HepG2 (cell line): ENCODE measurements at regions not wholly inside any gene's neighbourhood (a gene's known extent, or its start where the extent isn't known, plus 50 kb on each side); places are given as distances from the start of the nearest gene placed in this dataset.

Experiments used
- AKNA ChIP-seq: sonication (generic); formaldehyde crosslinking; IDR thresholded peaks from 2 replicates; pipeline ENCODE4 v1.4.0; 2020; ENCODE audit warnings: missing genetic modification reagents, borderline replicate concordance
- ARHGAP35 ChIP-seq: sonication (generic); formaldehyde crosslinking; IDR thresholded peaks from 2 replicates; pipeline ENCODE4 v1.9.0; 2022; ENCODE audit warnings: mild to moderate bottlenecking, inconsistent platforms, moderate library complexity, missing genetic modification reagents, borderline replicate concordance
- GFI1 ChIP-seq: sonication (generic); formaldehyde crosslinking; IDR thresholded peaks from 2 replicates; pipeline ENCODE4 v1.5.0; 2020; ENCODE audit warnings: missing genetic modification reagents, mild to moderate bottlenecking, borderline replicate concordance
- POGZ ChIP-seq: sonication (generic); formaldehyde crosslinking; IDR thresholded peaks from 2 replicates; pipeline ENCODE4 v1.4.0; 2020; ENCODE audit warnings: mild to moderate bottlenecking, missing genetic modification reagents
- RFX1 ChIP-seq: fragments of 450-650 bp; IDR thresholded peaks from 2 replicates; pipeline ENCODE4 v1.6.1; 2017
- SMYD3 ChIP-seq: sonication (generic); formaldehyde crosslinking; IDR thresholded peaks from 2 replicates; pipeline ENCODE4 v1.8.1; 2023; ENCODE audit warnings: mild to moderate bottlenecking, missing genetic modification reagents
- TOPORS ChIP-seq: sonication (generic); formaldehyde crosslinking; IDR thresholded peaks from 2 replicates; pipeline ENCODE4 v1.8.0; 2023; ENCODE audit warnings: mild to moderate bottlenecking, missing genetic modification reagents
- ZMYM2 ChIP-seq: sonication (generic); formaldehyde crosslinking; IDR thresholded peaks from 2 replicates; pipeline ENCODE4 v1.8.0; 2022; ENCODE audit warnings: mild to moderate bottlenecking, missing genetic modification reagents
- ZSCAN5A ChIP-seq: sonication (generic); formaldehyde crosslinking; IDR thresholded peaks from 2 replicates; pipeline ENCODE4 v1.8.0; 2022; ENCODE audit warnings: mild to moderate bottlenecking, missing genetic modification reagents, borderline replicate concordance
- TF ChIP-seq, protein P1 (sequence below): sonication (generic); formaldehyde crosslinking; IDR thresholded peaks from 2 replicates; pipeline ENCODE4 v1.5.0; 2020; ENCODE audit warnings: mild to moderate bottlenecking, missing genetic modification reagents, borderline replicate concordance
- TF ChIP-seq, protein P2 (sequence below): sonication (generic); formaldehyde crosslinking; IDR thresholded peaks from 2 replicates; pipeline ENCODE4 v1.5.0; 2020; ENCODE audit warnings: mild to moderate bottlenecking, missing genetic modification reagents

GRCh38 chr15:93341164-93341563 lies 252.2 kb upstream of the RGMA start (continued):
- TF ChIP-seq, protein P1, sequence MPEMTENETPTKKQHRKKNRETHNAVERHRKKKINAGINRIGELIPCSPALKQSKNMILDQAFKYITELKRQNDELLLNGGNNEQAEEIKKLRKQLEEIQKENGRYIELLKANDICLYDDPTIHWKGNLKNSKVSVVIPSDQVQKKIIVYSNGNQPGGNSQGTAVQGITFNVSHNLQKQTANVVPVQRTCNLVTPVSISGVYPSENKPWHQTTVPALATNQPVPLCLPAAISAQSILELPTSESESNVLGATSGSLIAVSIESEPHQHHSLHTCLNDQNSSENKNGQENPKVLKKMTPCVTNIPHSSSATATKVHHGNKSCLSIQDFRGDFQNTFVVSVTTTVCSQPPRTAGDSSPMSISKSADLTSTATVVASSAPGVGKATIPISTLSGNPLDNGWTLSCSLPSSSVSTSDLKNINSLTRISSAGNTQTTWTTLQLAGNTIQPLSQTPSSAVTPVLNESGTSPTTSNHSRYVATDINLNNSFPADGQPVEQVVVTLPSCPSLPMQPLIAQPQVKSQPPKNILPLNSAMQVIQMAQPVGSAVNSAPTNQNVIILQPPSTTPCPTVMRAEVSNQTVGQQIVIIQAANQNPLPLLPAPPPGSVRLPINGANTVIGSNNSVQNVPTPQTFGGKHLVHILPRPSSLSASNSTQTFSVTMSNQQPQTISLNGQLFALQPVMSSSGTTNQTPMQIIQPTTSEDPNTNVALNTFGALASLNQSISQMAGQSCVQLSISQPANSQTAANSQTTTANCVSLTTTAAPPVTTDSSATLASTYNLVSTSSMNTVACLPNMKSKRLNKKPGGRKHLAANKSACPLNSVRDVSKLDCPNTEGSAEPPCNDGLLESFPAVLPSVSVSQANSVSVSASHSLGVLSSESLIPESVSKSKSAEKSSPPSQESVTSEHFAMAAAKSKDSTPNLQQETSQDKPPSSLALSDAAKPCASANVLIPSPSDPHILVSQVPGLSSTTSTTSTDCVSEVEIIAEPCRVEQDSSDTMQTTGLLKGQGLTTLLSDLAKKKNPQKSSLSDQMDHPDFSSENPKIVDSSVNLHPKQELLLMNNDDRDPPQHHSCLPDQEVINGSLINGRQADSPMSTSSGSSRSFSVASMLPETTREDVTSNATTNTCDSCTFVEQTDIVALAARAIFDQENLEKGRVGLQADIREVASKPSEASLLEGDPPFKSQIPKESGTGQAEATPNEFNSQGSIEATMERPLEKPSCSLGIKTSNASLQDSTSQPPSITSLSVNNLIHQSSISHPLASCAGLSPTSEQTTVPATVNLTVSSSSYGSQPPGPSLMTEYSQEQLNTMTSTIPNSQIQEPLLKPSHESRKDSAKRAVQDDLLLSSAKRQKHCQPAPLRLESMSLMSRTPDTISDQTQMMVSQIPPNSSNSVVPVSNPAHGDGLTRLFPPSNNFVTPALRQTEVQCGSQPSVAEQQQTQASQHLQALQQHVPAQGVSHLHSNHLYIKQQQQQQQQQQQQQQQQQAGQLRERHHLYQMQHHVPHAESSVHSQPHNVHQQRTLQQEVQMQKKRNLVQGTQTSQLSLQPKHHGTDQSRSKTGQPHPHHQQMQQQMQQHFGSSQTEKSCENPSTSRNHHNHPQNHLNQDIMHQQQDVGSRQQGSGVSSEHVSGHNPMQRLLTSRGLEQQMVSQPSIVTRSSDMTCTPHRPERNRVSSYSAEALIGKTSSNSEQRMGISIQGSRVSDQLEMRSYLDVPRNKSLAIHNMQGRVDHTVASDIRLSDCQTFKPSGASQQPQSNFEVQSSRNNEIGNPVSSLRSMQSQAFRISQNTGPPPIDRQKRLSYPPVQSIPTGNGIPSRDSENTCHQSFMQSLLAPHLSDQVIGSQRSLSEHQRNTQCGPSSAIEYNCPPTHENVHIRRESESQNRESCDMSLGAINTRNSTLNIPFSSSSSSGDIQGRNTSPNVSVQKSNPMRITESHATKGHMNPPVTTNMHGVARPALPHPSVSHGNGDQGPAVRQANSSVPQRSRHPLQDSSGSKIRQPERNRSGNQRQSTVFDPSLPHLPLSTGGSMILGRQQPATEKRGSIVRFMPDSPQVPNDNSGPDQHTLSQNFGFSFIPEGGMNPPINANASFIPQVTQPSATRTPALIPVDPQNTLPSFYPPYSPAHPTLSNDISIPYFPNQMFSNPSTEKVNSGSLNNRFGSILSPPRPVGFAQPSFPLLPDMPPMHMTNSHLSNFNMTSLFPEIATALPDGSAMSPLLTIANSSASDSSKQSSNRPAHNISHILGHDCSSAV = no peak
- TF ChIP-seq SMYD3 (no peak), TOPORS (CRISPR knock-in tag) (no peak), ZMYM2 (CRISPR knock-in tag) (no peak), ARHGAP35 (CRISPR knock-in tag) (no peak), POGZ (no peak; the same call in 1 of the 2 replicates), ZSCAN5A (CRISPR knock-in tag) (0 out of 2 replicates have a peak, but pooled peaks have one; percentile 23), AKNA (CRISPR knock-in tag) (no peak), GFI1 (CRISPR knock-in tag) (0 out of 2 replicates have a peak, but pooled peaks have one; percentile 19), RFX1 (no peak)
- TF ChIP-seq, protein P2, sequence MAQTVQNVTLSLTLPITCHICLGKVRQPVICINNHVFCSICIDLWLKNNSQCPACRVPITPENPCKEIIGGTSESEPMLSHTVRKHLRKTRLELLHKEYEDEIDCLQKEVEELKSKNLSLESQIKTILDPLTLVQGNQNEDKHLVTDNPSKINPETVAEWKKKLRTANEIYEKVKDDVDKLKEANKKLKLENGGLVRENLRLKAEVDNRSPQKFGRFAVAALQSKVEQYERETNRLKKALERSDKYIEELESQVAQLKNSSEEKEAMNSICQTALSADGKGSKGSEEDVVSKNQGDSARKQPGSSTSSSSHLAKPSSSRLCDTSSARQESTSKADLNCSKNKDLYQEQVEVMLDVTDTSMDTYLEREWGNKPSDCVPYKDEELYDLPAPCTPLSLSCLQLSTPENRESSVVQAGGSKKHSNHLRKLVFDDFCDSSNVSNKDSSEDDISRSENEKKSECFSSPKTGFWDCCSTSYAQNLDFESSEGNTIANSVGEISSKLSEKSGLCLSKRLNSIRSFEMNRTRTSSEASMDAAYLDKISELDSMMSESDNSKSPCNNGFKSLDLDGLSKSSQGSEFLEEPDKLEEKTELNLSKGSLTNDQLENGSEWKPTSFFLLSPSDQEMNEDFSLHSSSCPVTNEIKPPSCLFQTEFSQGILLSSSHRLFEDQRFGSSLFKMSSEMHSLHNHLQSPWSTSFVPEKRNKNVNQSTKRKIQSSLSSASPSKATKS (CRISPR knock-in tag) = no peak
